T47D (cell line): ENCODE measurements at regions not wholly inside any gene's neighbourhood (a gene's known extent, or its start where the extent isn't known, plus 50 kb on each side); places are given as distances from the start of the nearest gene placed in this dataset.

Experiments
- DNase-seq, 2 experiments: peaks; one replicate each; pipeline versions ENCODE4 v3.0.0 to v3.0.0-alpha.2; 2011 to 2012; ENCODE audit warnings: low read depth in 1 of 2, low spot score in 1 of 2
- JUND ChIP-seq: IDR thresholded peaks from 2 replicates; pipeline ENCODE4 v1.6.1; 2012; ENCODE audit warnings: low read depth
- in situ Hi-C: cut with HindIII; loops from 2 replicates; pipeline ENCODE4 v1.10.0; 2016; ENCODE audit warnings: low sequenced_read_pairs, low pct_unique_long_range_greater_than_20kb

- in situ Hi-C loops = no loop called here
- no peak for TF ChIP-seq JUND
- no peak for DNase-seq
These were observed 224.6 kb downstream of the RAP2A start for GRCh38 chr13:97658556-97658955.

GRCh38 chr13:97659602-97660001 is 225.6 kb downstream of the RAP2A start:
- in situ Hi-C loops = no loop called here

GRCh38 chr13:97660594-97661260 is 226.8 kb downstream of the RAP2A start:
- in situ Hi-C loops = no loop called here
- DNase-seq = no peak
- no peak for TF ChIP-seq JUND

More at GRCh38 chr13:97659602-97660001, 225.6 kb downstream of the RAP2A start:
- no peak for TF ChIP-seq JUND
- DNase-seq = no peak

- in situ Hi-C loops = no loop called here
- no peak for TF ChIP-seq JUND
- no peak for DNase-seq
These were observed 252.6 kb downstream of the RAP2A start for GRCh38 chr13:97686594-97686993.

GRCh38 chr13:97692628-97693027 is 258.7 kb downstream of the RAP2A start:
- in situ Hi-C loops = no loop called here
- TF ChIP-seq JUND = no peak
- no peak for DNase-seq

DNA sequence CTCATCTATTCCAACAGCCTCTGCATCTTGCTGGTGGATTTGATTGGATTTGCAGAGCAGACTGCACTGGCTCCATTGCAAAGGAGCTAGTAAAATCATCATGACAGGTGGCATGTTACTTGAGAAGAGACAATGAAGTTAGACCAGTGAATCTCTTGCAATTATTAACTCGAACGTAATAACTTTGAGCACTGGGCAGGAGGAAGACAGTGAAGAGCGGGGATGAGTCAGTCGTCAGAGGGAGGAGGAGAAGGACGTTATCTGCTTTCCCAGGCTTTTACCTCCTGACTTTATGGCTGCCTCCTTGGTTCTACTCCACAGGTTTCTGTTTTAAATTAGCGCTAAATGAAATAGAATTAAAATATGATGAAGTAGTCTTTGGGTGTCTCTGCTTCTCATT is 257.8 kb upstream of the IPO5 start:
- no peak for DNase-seq
- TF ChIP-seq JUND = no peak
- in situ Hi-C loops = no loop called here

GRCh38 chr13:97696921-97697320 is 256.6 kb upstream of the IPO5 start:
- TF ChIP-seq JUND = no peak
- no peak for DNase-seq
- in situ Hi-C loops = no loop called here

GRCh38 chr13:97700306-97700848 is 253.1 kb upstream of the IPO5 start:
- in situ Hi-C loops = no loop called here
- no peak for TF ChIP-seq JUND
- no peak for DNase-seq

DNA sequence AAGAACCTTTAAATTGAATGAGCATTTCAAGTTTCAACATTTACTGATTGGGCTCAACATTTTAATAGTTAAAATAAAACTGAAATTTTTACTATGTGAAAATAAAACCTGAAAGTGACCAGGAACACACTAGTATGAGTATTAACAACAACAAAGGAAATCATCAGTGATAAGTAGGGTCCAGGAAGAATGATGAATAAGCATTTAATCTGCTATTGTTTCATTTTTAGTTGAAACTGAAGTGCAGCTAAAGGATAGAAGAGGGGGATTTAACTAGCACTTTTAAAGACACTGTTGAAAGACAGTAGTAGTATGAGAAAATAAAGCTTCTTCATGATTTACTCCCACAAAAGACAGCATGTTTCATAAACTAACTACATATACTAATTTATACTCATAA is 250.9 kb upstream of the IPO5 start:
- in situ Hi-C loops = no loop called here
- DNase-seq = no peak
- no peak for TF ChIP-seq JUND

GRCh38 chr13:97710797-97711196 is 242.7 kb upstream of the IPO5 start:
- no peak for TF ChIP-seq JUND
- in situ Hi-C loops = no loop called here
- no peak for DNase-seq

DNA sequence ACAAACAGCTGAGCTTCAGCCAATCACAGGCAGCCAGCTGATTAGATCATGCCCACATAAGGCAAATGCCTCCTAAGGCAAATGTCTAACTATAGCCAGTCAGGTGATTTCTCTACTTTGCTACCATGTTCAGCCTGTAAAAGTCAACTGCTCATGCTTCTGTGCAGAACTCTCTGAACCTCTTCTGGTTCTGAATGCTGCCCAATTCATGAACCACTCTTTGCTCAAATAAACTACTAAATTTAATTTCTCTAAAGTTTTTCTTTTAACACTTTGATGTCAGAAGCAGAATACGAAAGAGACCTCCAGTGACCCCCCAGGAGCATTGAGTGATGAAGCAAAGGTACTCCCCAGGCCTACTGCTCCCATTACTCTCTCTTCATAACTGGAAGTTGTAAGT is 240.7 kb upstream of the IPO5 start:
- in situ Hi-C loops = no loop called here
- no peak for DNase-seq
- TF ChIP-seq JUND = no peak

- in situ Hi-C loops = no loop called here
- no peak for TF ChIP-seq JUND
These were observed 237.7 kb upstream of the IPO5 start for GRCh38 chr13:97715763-97716162.

DNA sequence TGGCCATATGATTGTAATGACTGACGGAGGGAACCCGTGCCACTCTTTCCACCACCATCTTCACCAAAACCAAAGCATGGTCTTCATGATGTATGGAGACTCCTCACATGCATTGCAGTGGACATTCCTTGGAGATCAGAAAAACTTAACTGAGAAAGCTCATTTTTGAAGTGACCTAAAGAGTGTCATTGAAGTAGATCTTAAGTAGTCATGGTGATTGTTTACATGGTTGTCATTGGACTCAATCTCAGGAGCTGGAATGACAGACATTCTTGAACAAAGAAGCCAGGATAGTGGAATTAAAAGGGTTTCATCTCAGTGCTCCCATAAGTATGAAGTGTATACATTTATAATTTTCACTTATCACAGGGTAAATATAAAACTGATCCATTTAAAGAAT is 236.7 kb upstream of the IPO5 start:
- no peak for TF ChIP-seq JUND
- no peak for DNase-seq
- in situ Hi-C loops = no loop called here

More at GRCh38 chr13:97715763-97716162, 237.7 kb upstream of the IPO5 start:
- no peak for DNase-seq

DNA sequence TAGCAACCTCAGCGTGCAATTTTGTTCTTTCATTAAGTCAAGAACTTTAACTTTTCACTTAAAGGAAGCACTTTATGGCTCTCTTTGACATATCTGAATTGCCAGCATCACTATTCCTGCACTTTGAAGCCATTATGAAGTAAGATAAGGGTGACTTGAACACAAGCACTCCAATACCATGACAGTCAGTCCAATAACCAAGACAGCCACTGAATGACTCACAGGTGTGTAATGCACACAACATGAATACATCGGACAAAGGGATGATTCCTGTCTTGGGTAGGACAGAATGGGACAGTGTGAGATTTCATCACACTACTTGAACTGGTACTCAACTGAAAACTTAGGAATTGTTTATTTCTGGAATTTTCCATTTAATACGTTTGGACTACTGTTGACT is 233.7 kb upstream of the IPO5 start:
- in situ Hi-C loops = no loop called here
- TF ChIP-seq JUND = no peak
- no peak for DNase-seq
